IMR-90 (cell line): ENCODE measurements at regions not wholly inside any gene's neighbourhood (a gene's known extent, or its start where the extent isn't known, plus 50 kb on each side); places are given as distances from the start of the nearest gene placed in this dataset.

Experiments used
- BHLHE40 ChIP-seq: fragments of 150-350 bp; IDR thresholded peaks from 2 replicates; pipeline ENCODE4 v1.6.1; 2016; ENCODE audit warnings: mild to moderate bottlenecking, low read depth, low read length
- CEBPB ChIP-seq: IDR thresholded peaks from 2 replicates; pipeline ENCODE4 v1.6.1; 2012; ENCODE audit warnings: low read depth, low read length, improper control_type of control experiment
- CHD1 ChIP-seq: IDR thresholded peaks from 2 replicates; pipeline ENCODE4 v1.6.1; 2012; ENCODE audit warnings: low read depth, low read length, improper control_type of control experiment
- MAFK ChIP-seq: IDR thresholded peaks from 2 replicates; pipeline ENCODE4 v1.6.1; 2012; ENCODE audit warnings: low read depth, low read length, improper control_type of control experiment
- MAZ ChIP-seq: IDR thresholded peaks from 2 replicates; pipeline ENCODE4 v1.6.1; 2012; ENCODE audit warnings: low read depth, mild to moderate bottlenecking, low read length, improper control_type of control experiment, moderate library complexity, borderline replicate concordance
- POLR2A ChIP-seq: IDR thresholded peaks from 2 replicates; pipeline ENCODE4 v1.6.1; 2012; ENCODE audit warnings: mild to moderate bottlenecking, low read depth, low read length
- RAD21 ChIP-seq: IDR thresholded peaks from 2 replicates; pipeline ENCODE4 v1.6.1; 2012; ENCODE audit warnings: low read length, improper control_type of control experiment
- RCOR1 ChIP-seq: IDR thresholded peaks from 2 replicates; pipeline ENCODE4 v1.6.1; 2012; ENCODE audit warnings: mild to moderate bottlenecking, low read length, improper control_type of control experiment; ENCODE audit not compliant: insufficient replicate concordance
- TF ChIP-seq, protein P1 (sequence below): fragments of 150-350 bp; IDR thresholded peaks from 2 replicates; pipeline ENCODE4 v1.6.1; 2017; ENCODE audit warnings: mild to moderate bottlenecking, antibody characterized with exemption, low read length, low read depth
- TF ChIP-seq, protein P2 (sequence below): conservative IDR thresholded peaks from 2 replicates; pipeline ENCODE4 v1.5.1; 2012; ENCODE audit warnings: mild to moderate bottlenecking, low read depth, low read length, improper control_type of control experiment

DNA sequence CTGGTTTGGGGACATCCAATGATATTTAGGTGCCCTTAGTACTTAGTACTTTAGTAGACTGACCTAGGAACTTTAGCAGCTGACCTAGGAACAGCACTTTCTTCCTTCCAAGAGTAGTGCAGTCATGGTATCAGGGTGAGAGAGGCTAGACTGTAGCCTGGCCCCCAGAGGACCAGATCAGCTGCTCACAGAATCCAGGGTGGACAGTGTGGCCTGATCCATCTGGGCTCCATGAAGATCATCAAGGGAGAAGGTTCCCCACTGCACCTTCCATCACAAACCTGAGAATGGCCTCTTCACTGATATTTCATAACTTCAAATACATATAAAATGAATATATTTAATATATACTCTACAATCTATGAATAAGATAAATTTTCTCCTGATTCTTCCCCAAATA is 59.0 kb upstream of the TLR3 start:
- TF ChIP-seq MAFK (no peak), CEBPB (no peak), POLR2A (no peak), RCOR1 (no peak), RAD21 (no peak), BHLHE40 (no peak), CHD1 (no peak), MAZ (no peak)
- TF ChIP-seq, protein P1, sequence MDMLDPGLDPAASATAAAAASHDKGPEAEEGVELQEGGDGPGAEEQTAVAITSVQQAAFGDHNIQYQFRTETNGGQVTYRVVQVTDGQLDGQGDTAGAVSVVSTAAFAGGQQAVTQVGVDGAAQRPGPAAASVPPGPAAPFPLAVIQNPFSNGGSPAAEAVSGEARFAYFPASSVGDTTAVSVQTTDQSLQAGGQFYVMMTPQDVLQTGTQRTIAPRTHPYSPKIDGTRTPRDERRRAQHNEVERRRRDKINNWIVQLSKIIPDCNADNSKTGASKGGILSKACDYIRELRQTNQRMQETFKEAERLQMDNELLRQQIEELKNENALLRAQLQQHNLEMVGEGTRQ: no peak
- TF ChIP-seq, protein P2, sequence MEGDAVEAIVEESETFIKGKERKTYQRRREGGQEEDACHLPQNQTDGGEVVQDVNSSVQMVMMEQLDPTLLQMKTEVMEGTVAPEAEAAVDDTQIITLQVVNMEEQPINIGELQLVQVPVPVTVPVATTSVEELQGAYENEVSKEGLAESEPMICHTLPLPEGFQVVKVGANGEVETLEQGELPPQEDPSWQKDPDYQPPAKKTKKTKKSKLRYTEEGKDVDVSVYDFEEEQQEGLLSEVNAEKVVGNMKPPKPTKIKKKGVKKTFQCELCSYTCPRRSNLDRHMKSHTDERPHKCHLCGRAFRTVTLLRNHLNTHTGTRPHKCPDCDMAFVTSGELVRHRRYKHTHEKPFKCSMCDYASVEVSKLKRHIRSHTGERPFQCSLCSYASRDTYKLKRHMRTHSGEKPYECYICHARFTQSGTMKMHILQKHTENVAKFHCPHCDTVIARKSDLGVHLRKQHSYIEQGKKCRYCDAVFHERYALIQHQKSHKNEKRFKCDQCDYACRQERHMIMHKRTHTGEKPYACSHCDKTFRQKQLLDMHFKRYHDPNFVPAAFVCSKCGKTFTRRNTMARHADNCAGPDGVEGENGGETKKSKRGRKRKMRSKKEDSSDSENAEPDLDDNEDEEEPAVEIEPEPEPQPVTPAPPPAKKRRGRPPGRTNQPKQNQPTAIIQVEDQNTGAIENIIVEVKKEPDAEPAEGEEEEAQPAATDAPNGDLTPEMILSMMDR: no peak
